Heart left ventricle (tissue), 13 donors: ENCODE measurements at regions not wholly inside any gene's neighbourhood (a gene's known extent, or its start where the extent isn't known, plus 50 kb on each side); places are given as distances from the start of the nearest gene placed in this dataset.

ENCODE experiments used
- POLR2A ChIP-seq, 2 donors: fragments of 450-650 bp; IDR thresholded peaks; one replicate each; pipeline ENCODE4 v1.6.1; 2017; ENCODE audit warnings: antibody characterized with exemption in 2 of 2, mild to moderate bottlenecking in 2 of 2, moderate library complexity in 2 of 2
- TF ChIP-seq, protein P1 (sequence below), 12 donors: fragments of 200-600 bp; sonication (generic) in 4 of 12; IDR thresholded peaks; one replicate each; pipeline versions ENCODE4 v1.5.0 to v1.8.0; 2018 to 2022; ENCODE audit warnings: antibody characterized with exemption in 12 of 12, mild to moderate bottlenecking in 5 of 12
- donor health status: ischemic (EF 13 %, LVEDD 7.1; RV severe dilation, severe dysfunction).
- donor health status: DM: no; HTN: yes; CAD: no.
- donor health status: DM: no; HTN: no; CAD: no.
- donor health status: ischemic (EF 25% LVEDD 6.9; RV normal size, moderate dysfunction).
- donor health status: ischemic (EF 25% LVEDD 5.7; RV mildly dilated, moderate dysfunction).
- donor health status: ischemic (EF 35%, LVEDD 5.7; RV mildly dilated, moderate dysfunction).
- donor health status: nonischemic (EF 11% LVEDD 7.7; RV severe dilation, severe dysfunction).
- donor health status: DM: yes; HTN: yes; CAD: no.
- donor health status: PGD.
- donor health status: ischemic (EF 29% LVEDD 5.4; RV normal size, mild dysfunction).
- donor health status: nonischemic (EF 23%, LVEDD 6.1; RV moderate dilation, normal function).

DNA sequence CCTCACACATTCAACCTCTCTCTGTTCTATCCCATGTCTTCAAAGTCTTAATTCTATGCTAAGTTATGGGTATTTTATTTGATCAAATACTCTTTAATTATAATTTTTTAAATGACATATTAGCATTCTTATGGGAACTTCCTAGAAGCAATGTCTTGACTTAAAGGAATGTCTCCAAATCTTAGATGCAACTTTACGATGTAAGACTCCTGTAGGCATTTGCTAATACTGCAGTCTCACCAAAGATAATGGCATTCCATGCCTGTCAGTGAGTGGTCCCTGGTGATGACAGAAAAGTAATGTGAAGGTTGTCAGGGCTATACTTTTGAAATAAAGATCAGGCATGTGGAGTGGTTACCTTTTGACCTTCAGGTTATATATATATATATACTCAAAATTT, 1654.2 kb upstream of the WWC1 start:
- TF ChIP-seq, protein P1, sequence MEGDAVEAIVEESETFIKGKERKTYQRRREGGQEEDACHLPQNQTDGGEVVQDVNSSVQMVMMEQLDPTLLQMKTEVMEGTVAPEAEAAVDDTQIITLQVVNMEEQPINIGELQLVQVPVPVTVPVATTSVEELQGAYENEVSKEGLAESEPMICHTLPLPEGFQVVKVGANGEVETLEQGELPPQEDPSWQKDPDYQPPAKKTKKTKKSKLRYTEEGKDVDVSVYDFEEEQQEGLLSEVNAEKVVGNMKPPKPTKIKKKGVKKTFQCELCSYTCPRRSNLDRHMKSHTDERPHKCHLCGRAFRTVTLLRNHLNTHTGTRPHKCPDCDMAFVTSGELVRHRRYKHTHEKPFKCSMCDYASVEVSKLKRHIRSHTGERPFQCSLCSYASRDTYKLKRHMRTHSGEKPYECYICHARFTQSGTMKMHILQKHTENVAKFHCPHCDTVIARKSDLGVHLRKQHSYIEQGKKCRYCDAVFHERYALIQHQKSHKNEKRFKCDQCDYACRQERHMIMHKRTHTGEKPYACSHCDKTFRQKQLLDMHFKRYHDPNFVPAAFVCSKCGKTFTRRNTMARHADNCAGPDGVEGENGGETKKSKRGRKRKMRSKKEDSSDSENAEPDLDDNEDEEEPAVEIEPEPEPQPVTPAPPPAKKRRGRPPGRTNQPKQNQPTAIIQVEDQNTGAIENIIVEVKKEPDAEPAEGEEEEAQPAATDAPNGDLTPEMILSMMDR (IDR thresholded peaks at IDR 0.05), result no peak
- TF ChIP-seq POLR2A (IDR thresholded peaks at IDR 0.05), result no peak
